Transverse colon (tissue), 3 donors: ENCODE measurements at regions not wholly inside any gene's neighbourhood (a gene's known extent, or its start where the extent isn't known, plus 50 kb on each side); places are given as distances from the start of the nearest gene placed in this dataset.
"Not testable (repeated sequence)": the region's sequence is repeated elsewhere in the genome, so short reads cannot be mapped to it uniquely, and the experiment has no call there.

ENCODE experiments used
- EP300 ChIP-seq: sonication (generic); formaldehyde crosslinking; IDR thresholded peaks from one replicate; pipeline ENCODE4 v1.6.1; 2017; ENCODE audit warnings: antibody characterized with exemption, low read depth
- POLR2A ChIP-seq: fragments of 450-650 bp; IDR thresholded peaks from one replicate; pipeline ENCODE4 v1.6.1; 2016; ENCODE audit warnings: antibody characterized with exemption, mild to moderate bottlenecking, moderate library complexity
- TF ChIP-seq, protein P1 (sequence below), 5 experiments: fragments of 200-600 bp in 3 of 5; fragments of 450-650 bp in 2 of 5; sonication (generic) in 3 of 5; IDR thresholded peaks; 1 replicate in 2 of 5; 2 replicates in 3 of 5; pipeline ENCODE4 v1.5.1; 2016 to 2017; ENCODE audit warnings: antibody characterized with exemption in 5 of 5, inconsistent platforms in 3 of 5, mild to moderate bottlenecking in 2 of 5, moderate library complexity in 1 of 5

GRCh38 chr22:11048884-11049283 lies 4479.1 kb upstream of the OR11H1 start:
- TF ChIP-seq, protein P1, sequence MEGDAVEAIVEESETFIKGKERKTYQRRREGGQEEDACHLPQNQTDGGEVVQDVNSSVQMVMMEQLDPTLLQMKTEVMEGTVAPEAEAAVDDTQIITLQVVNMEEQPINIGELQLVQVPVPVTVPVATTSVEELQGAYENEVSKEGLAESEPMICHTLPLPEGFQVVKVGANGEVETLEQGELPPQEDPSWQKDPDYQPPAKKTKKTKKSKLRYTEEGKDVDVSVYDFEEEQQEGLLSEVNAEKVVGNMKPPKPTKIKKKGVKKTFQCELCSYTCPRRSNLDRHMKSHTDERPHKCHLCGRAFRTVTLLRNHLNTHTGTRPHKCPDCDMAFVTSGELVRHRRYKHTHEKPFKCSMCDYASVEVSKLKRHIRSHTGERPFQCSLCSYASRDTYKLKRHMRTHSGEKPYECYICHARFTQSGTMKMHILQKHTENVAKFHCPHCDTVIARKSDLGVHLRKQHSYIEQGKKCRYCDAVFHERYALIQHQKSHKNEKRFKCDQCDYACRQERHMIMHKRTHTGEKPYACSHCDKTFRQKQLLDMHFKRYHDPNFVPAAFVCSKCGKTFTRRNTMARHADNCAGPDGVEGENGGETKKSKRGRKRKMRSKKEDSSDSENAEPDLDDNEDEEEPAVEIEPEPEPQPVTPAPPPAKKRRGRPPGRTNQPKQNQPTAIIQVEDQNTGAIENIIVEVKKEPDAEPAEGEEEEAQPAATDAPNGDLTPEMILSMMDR (IDR thresholded peaks at IDR 0.05): not testable (repeated sequence)
- not testable (repeated sequence) for TF ChIP-seq EP300, POLR2A
